Left kidney (tissue), 1 donor: ENCODE measurements at regions not wholly inside any gene's neighbourhood (a gene's known extent, or its start where the extent isn't known, plus 50 kb on each side); places are given as distances from the start of the nearest gene placed in this dataset.
"Not testable (repeated sequence)": the region's sequence is repeated elsewhere in the genome, so short reads cannot be mapped to it uniquely, and the experiment has no call there.

Experiments used
- DNase-seq: peaks from one replicate; pipeline ENCODE4 v3.0.0-alpha.2; 2013

DNA sequence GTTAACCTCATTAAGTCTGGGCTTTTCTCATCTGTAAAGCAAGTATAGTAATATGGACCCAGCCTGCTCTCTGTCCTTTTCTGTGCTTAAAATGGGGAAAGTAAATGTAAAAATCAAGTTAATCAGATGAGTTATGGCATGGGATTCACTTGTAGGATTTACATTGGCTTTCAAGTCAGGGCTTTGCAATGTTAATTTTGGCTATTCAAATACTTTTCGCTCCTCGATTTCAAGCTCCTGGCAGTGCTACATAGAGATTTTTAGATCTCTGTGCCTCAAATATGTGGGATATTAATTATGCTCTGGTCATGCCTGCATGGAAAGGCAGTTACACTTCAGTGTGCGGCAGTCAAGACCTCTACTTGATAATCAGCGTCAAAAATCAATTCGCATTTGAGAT is 709.8 kb downstream of the LTN1 start:
- no peak for DNase-seq

DNA sequence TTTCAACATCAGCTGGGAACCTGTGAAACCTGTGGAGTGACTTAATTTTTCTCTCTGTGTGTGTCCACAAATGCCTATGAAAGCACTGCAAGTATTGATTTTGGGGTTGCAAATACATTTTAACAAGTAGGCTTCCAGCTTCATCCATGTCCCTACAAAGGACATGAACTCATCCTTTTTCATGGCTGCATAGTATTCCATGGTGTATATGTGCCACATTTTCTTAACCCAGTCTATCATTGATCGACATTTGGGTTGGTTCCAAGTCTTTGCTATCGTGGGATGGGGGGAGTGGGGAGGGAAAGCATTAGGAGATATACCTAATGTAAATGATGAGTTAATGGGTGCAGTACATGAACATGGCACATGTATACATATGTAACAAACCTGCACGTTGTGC is 711.3 kb downstream of the LTN1 start:
- DNase-seq, result not testable (repeated sequence)

DNA sequence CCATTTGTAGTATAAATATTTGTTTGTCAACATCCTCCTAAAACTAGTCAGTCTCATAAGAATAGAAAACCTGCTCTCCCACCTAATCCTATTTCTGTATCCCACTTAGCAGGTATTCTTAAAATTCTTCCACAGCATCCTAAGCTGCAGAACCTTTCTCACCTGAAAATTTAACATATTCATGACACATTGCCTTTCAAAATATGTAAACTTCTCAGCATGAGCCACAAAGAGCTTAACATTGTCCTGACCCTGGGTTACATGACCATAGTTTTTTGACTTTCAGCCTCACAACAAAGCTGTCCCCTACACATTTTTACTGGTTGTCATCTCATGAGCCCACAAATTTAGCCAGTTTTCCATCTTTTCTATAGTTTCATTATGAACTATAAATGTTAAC is 712.1 kb downstream of the LTN1 start:
- DNase-seq, result no peak

DNA sequence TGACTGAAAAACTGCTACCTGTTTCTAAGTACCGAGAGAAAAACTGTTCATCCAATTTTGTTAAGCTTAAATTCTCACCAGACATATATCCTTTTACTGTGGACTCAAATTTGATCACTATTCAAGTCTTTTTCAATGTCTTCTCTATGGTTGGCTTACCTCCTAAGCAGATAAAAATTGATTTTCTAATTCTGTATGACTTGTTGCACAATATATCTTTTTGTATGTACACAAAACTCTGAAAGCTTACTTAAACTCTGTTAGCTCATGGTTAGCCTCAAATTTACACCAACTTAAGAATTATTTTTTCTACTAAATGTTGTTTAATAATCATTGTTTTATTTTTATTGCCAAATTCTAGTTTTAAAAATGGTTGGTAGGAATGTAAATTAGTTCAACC is 715.4 kb downstream of the LTN1 start:
- no peak for DNase-seq

DNA sequence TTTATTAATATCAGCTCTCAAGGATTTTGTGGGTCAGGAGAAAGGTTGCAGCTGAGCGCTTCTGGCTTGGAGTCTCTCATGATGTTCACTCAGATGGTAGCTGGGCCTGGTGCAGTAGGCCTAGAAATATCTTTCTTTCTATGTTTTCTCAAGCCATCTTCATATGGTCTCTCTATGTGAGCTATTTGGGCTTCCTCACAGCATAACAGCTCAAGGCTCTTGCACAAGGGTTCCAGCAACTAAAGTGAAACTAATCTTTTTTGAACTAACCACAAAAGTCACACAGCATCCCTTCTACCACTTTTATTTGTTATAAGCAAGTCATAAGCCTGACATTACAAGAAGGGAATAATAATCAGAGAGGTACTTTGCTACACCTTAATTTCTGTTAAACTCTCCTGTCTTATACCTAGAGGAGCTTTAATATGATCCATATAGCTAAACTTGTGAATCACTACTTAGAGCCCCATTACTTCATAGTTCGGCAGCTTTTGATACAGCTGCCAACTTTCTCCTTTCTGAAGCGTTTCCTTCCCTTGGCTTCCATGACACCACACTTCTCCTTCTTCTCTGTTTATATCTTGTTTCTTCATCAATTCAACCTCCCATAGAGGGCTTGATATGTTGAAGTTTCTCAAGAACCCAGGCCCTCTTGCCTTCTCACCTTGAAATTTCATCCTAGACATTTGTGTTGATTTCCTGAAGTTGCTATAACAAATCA is 720.2 kb downstream of the LTN1 start:
- no peak for DNase-seq

DNA sequence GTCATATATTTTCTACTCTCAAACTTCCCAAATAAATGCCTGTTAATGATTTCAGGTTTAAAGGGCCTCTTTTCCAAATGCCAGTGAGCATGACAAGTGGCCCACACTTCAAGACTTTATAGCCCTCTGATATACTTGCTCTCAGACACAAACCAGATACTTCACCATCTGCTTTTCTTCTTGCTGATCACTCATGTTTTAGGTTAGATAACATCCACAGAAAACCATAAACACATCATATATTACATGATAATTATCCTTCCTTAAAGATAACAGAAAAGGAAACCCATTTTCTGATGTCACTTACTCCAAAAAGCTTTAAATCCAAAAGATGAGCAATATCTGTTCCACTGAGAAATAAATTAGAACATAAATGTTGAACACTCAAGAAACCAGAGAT is 723.5 kb downstream of the LTN1 start:
- DNase-seq, result no peak

DNA sequence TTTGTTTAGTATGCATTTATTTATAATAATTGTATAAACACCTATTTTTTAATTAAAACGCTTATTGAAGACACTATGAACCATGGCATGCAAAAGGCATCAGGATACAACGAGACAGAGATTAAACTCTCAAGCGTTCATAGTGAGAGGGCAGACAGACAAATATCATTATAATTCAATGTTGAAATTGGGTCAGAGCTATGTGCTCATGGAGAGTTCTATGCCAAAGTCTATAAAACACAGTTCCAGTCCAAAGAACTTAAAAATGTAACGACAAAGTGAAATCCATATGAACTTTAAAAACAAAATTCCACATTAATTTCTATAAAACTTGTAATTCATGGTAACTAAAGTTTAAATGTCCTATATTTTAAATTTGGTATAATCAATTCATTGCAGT is 724.0 kb downstream of the LTN1 start:
- no peak for DNase-seq

DNA sequence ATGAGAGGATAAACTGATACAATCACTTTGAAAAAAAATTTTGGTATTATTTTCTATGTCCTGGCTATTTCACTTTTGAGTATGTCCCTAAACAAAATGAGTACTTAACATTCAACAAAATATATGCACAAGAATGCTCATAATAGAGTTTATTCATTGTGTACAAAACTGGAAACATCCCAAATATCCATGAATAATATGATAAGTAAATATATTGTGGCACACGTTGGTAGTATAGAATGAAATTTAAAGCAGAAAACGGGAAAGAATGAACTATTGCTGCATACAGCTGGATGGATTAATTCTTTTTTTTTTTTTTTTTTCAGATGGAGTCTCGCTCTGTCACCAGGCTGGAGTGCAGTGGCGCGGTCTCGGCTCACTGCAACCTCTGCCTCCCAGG is 725.2 kb downstream of the LTN1 start:
- DNase-seq, result no peak

DNA sequence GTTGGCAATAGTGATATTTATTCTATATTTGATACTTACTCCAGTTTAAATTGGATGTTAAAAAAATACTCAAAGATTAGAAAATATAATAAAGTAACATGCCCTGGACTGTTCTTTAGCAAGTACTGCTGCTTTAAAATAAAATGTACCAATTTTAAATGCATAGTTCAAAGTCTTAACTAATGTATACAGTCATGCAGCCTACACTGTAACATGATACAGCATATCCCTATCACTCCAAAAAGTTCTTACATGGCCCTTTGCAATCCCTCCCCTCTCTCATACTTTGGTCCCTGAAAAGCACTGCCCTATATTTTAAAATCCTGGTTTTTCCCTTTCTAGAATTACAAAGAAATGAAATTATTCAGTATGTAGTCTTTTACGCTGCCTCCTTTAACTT is 726.6 kb downstream of the LTN1 start:
- DNase-seq, result no peak

DNA sequence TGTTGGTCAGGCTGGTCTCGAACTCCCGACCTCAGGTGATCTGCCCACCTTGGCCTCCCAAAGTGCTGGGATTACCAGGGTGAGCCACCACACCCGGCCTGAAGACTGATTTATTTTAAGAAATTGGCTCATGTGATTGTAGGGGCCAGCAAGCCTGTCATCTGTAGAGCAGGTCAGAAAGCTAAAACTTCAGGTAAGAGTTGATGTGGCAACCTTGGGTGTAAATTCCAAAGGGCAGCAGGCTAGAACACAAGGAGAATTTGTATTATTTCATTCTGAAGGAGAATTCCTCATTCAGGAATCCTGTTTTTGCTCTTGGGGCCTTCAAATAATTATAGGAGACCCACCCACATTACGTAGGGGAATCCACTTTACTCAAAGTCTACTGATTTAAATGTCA is 728.7 kb downstream of the LTN1 start:
- DNase-seq, result no peak

DNA sequence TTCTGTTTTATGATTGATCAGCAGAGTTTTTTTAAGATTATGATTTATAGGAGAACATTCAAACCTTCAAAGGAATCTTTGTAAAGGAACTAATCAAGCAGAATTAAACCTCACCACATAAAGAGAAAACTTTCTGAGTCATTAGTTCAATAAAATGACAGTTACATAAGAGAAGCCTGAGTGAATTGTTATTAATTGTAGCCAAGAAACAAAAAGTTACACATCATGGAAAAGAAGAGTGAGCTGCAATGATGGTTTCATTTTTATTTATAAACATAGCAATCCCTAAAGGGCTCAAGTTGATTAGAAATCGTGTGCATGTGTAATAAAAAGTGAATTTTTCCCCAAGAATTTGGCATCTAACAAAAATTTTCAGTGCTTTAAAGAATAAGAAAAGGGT is 731.4 kb downstream of the LTN1 start:
- DNase-seq, result no peak

DNA sequence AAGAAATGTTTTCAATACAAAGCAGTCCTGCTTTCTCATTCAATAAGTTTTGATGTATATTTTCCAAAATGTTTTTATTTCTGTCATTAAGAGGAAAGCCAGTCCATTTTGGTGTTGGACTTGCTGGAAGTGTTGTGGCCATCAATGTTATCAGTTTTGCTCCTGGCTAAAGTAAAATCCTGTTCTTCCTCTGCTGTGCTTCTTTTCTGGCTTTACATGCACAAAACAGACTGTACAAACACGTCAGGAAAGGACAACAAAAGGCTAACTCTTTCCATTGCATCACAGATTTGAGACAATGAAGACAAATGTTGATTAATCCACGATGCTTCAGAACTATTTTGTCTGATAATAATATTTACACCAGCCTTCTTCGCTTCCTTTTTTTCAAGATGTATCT is 735.4 kb downstream of the LTN1 start:
- no peak for DNase-seq

DNA sequence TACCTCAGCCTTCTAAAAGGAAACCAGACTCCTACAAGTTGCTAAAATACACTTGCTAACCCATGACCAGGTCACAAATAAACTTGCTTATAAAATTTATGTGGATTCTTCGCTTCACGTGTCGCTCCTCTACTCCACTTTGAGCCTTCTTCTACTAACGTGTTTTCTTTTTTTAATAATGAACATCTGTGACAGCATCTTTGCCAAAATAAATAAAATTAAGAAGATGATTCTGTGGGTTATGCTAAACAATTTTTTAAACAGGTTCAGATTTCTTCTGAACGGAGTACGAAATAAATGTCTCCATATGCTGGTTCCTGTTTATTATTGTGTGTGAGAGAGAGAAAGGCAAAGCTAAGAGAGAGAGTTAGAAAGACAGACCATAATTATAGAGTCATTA is 735.8 kb downstream of the LTN1 start:
- no peak for DNase-seq

DNA sequence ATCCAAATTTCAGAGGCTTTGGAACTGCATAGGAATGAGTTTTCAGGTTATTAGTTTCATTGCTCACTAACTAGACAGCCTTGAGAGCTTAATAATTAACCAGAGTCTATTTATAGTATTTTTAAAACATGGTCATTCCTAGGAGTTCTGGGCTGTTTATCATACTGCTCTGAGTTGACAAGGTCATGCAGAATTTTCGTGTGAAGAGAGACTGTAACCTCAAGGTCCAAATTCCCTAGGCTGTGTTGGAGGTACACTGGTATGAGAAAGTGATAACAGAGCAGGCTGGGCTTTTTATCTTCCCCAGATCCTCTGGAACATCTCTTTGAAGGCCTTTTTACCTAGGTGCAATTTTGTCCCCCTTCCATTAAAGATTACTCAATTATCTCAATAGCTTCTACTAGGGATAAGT is 736.3 kb downstream of the LTN1 start:
- peak; percentile 59 for DNase-seq

DNA sequence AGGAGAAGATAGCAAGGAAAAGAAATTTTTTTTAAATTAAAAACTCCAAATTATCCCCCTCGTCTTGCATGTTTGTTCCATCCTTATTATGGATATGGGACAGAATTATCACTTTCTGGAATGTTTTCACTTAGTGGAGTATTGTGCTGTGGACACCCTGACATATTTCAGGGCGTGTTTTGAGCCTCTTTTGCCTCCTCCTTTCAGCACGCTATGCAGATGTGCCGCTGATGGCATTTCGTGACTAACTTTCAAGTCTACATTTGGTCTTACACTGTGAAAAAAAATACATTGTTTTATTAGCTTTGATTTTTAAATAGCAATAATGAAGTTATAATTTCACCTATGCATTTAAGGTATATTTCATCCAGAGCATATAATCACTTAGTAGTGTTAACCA is 738.7 kb downstream of the LTN1 start:
- no peak for DNase-seq

DNA sequence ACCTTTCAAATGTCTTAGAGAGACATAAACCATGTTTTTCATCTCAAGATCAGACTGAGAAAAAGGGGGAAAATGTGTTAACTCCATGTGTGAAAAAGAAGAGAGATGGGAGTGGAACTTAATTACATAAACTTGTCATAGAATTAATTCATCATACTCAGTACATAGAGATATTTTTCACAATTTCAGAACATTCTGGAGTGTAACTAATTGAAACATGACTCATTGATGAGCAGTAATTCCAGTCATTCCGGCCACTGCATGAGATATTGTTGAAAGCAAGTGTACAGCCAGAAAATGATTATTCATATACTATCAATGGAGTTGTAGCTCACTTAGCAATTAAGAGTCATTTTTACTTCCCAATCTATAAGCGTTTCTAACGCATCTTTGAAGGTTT is 739.3 kb downstream of the LTN1 start:
- DNase-seq, result no peak

DNA sequence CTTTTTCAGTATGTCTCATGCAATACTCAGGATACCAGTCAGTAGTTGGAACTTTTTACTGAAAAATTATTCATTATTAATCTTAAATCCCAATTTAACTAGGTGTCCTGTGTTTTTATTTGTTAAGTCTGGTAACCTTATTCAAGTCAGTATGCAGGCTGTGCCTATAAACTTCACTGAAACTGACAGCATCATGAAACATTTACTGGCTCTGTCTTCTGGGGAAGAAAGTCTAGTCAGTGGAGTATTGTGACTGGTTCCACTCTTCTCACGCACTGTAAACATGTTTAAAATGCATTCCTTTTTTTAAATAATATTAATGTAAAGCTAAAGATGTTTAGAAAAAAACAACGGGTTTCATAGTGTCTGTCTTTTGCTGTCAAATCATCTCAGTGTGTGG is 739.7 kb downstream of the LTN1 start:
- no peak for DNase-seq

DNA sequence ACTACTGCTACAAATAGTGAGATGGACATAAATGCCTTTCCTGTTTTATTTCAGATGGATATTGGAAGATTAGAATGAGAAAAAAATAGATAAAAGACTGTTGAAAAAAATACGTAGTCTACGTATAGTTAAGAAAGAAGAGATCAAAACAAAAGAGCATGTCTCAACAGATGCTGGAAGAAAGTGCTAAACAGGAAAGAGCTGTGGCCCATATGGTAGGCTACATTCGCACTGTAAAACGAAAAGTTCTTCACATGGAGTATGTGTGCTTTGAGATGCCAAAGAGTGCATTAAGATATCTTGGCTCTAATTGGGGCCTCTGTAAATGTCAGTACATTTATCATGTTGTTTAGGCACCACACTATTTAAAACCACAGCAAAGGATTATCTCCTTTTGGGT is 741.7 kb downstream of the LTN1 start:
- no peak for DNase-seq

DNA sequence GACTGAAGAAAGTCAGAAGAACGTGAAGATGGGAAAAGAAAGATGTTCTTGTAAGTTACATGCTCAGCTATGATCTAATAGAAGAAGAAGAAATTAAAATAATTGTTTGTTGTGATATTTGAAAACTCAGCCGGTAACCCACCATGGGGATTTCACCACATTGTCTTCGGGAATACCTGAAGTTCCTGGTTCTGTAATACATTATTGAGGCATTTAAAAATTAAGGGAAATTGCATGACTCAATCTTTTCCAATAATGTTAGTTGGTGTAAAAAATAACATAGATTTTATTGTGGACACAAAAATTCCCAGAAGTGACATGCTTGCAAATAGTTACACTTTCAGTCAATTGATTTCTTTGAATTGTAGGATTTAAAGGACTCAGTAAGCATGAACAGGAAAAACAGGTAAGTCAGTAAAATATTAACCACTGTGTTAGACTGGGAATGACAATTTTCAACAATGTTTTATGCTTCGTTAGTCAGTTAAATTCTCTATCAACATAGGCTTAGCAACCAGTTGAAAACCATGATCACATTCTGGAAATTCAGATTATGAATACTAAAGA is 745.1 kb downstream of the LTN1 start:
- DNase-seq, result peak; percentile 68

DNA sequence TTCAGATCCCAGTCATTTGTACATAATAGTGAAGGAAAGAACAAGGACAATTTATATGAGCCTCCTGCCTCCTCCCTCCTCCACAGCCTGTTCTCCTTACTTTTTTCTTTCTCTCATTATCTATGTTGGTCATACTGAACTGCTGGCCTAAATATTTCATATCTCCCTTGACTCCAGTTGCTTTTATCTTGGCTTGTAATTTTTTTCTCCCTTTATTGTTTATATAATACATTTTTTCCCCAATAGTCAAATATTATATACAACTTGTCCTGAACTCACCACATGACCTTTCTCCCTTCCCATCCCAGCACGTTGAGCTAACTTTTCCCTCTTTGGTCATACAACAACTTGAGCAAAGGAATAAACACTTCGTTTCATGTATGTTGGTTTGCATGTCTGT is 752.1 kb downstream of the LTN1 start:
- DNase-seq, result no peak

DNA sequence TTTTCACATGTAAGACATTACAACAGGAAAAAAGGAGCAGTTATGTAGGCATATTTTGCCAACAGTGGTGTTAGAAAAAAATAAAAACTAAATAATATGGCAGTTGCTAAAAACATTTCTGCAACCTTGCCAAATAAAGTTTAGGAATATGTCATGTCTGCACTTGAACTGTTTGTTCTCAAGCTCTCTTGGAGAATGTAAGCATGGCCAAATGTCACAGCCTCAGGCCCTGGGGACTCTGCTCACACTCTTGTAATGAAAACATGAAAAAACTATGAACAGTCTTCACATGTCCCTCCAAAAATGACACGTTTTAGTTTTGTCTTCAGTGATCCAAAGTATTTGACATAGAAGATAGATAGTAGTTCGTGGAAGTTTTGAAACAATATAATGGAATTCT is 753.3 kb downstream of the LTN1 start:
- no peak for DNase-seq

DNA sequence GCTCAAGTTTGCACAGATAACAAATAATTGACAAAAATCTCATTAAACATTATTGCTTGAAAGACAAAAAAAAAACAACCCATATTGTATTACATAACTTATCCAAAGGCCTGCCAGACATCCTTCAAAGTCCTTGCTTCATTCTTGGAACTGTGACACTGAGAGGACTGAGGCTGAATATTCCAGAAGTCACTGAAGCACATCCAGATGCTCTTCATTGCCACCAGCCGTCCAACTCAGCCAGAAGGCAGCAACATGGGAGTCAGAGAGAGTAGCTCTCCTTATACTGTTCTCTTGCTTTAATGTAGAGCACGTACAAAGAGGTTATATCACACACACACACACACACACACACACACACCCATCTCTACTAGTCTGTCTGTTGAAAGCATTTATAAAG is 755.0 kb downstream of the LTN1 start:
- DNase-seq, result no peak

DNA sequence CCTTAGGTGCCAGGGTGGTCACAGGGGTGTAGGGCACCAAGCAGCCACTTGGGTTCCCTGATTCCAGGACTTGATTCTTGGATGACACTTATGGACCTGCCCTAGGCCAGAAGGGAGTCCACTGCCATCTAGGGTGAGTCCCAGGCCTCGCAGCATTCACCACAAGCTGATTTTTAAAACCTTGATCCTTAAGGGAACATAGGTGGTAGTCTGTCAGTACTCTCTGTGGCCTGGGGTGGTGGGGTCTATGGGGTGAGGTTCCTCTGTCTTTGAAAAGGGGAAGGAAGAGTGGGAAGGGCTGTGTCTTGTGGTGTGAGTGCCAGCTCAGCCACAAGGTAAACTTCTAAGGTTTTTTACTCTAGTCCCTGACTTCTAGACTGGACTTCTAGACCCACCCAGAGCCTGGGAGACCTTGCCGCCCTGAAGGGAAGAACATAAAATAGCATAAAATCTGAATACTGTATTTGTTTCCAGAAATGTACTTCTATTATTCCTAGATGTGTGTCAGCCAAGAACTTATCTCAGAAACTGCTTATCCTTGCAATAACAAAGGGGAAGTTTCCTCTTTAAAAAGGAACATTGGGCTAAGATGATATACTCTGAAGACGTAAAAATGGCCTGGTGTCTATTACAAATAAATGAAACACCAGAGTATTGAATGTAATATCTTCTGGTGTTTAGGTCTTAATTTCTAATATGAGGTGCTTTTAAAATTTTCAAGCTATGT is 757.3 kb downstream of the LTN1 start:
- no peak for DNase-seq

DNA sequence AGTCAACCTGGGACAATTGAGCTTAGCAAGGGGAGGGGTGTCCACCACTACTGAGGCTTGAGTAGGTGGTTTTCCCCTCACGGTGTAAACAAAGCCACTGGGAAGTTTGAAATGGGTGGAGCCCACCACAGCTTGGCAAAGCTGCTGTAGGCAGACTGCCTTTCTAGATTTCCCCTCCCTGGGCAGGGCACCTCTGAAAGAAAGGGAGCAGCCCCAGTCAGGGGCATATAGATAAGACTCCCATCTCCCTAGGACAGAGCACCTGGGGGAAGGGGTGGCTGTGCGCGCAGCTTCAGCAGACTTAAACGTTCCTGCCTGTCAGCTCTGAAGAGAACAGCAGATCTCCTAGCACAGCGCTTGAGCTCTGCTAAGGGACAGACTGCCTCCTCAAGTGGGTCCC is 758.4 kb downstream of the LTN1 start:
- DNase-seq, result no peak
